ENCODE measurements at regions not wholly inside any gene's neighbourhood (a gene's known extent, or its start where the extent isn't known, plus 50 kb on each side); places are given as distances from the start of the nearest gene placed in this dataset.
"Not testable (repeated sequence)": the region's sequence is repeated elsewhere in the genome, so short reads cannot be mapped to it uniquely, and the experiment has no call there.

DNA sequence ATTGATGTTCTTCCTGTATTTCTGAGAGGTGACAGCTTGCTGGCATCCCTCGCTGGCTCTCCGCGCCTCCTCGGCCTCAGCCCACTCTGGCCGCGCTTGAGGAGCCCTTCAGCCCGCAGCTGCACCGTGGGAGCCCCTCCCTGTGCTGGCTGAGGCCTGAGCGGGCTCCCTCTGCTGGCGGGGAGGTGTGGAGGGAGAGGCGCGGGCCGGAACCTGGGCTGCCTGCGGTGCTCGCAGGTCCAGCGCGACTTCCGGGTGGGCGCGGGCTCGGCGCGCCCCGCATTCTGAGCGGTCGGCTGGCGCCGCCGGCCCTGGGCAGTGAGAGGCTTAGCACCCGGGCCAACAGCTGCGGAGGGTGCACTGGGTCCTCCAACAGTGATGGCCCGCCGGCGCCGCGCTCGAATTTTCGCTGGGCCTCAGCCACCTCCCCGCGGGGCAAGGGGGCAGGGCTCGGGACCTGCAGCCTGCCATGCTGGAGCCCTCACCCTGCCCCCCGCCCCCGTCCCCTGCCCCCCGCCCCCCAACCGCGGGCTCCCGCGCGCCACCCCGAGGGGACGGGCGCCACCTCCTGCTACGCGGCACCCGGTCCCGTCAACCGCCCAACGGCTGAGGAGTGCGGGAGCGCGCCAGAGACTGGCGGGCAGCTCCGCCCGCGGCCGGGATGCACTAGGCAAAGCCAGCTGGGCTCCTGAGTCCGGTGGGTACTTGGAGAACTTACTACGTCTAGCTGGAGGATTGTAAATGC, 1353.4 kb upstream of the CDH18 start:
- not testable (repeated sequence) for DNase-seq

- DNase-seq = not testable (repeated sequence)
These were observed 1352.2 kb upstream of the CDH18 start for GRCh38 chr5:21340233-21340632.

DNA sequence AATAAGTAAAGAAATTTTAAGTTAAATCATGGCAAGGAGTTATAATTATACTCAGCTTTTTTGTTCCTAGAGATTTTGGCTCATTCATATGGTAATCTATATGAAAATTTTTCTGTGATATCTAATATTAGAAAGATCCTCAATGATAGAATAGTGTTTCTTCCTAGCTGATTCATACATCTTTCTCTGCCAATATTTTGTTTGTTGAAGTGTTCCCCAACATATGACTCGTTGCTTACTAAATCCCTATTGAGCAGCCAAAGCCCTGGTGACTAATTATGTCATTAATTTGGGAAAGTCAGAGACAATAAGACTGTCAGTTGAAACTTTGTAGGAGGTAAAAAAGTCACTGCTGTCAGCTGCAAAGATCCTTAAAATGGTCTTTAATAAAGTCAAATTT, 1348.5 kb upstream of the CDH18 start:
- not testable (repeated sequence) for DNase-seq

DNA sequence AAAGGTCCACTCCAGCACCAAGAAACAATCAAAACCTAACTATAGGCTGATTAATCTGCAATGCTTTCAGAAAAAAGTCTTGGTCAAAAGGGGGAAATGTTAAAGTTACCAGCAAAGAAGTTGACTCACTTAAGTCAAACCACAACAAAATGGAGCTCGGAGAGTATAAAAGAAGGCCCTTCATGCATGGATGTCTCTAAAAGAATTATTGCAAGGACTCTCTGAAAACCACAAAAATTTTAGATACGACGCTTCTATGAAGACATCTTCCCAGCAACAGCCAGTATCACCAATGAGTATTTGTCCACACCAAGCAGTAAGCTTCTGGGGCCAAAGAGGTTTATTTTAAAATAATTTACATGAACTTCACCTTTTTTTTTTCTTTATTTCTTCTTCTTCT, 1327.4 kb upstream of the CDH18 start:
- DNase-seq = not testable (repeated sequence)

GRCh38 chr5:21301205-21301604, 1313.2 kb upstream of the CDH18 start:
- not testable (repeated sequence) for DNase-seq

GRCh38 chr5:21274361-21274760, 1286.4 kb upstream of the CDH18 start:
- DNase-seq = not testable (repeated sequence)

DNA sequence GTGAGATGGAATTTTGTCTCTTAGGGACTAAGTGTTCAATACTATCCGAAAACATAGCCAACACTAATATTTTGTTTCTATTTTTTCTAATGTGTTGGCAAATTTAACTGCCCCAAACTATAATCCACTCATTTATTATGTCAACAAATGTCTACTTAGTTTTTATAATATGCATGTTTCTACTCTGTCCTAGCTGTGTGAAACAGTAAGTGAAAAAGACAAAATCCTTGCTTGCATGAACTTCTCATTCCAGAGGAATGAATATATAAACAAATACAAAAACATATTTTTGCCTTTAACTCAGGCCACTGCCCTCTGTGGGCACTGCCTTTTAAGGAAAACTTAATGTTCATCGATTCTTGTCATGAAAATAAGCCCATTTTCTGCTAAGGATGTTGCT, 1275.4 kb upstream of the CDH18 start:
- DNase-seq = no peak

- no peak for DNase-seq
These were observed 1266.2 kb upstream of the CDH18 start for GRCh38 chr5:21254161-21254560.

- no peak for DNase-seq
These were observed 1257.0 kb upstream of the CDH18 start for GRCh38 chr5:21244982-21245381.

DNA sequence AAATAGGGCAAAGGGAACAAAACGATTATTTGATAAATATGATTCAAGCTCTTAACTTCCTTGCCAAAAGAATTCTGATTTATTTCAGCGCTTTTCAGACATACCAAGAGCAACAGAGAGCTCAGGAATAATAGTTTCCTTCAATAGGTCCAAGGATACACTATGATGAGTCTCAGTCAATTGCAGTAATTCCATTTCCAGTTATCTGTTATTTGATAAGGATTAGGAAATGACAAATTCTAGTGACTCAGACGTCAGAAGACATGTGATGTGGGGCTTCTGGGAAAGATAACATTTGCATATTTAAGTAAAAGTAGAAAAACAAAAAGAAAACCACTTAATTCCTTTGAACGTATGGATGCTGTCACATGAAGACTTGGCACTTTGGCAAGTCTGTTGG, 1250.8 kb upstream of the CDH18 start:
- no peak for DNase-seq

GRCh38 chr5:21237461-21237860, 1249.5 kb upstream of the CDH18 start:
- no peak for DNase-seq

GRCh38 chr5:21236971-21237427, 1249.0 kb upstream of the CDH18 start:
- DNase-seq = no peak

DNA sequence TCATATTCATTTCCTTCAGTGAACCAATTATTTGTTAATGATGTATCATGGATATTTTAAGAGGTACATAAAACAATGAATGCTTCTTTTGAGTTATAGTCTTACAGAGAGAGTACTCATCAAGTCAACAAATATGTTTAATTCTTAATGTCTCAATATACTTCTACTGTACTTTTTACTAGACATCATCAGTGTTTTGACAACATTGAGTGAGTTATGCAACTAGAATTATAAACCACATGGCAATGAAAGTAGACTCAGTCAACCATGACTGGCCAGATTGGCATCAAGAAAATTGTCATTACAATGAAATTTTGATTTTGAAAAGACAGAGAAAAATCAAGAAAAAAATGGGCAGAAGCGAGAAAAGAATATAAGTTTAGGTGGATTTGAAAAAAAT, 1248.1 kb upstream of the CDH18 start:
- DNase-seq = no peak

GRCh38 chr5:21225223-21226064, 1237.4 kb upstream of the CDH18 start:
- no peak for DNase-seq

- DNase-seq = no peak
These were observed 1233.6 kb upstream of the CDH18 start for GRCh38 chr5:21221616-21222015.

GRCh38 chr5:21219966-21220365, 1232.0 kb upstream of the CDH18 start:
- DNase-seq = no peak

DNA sequence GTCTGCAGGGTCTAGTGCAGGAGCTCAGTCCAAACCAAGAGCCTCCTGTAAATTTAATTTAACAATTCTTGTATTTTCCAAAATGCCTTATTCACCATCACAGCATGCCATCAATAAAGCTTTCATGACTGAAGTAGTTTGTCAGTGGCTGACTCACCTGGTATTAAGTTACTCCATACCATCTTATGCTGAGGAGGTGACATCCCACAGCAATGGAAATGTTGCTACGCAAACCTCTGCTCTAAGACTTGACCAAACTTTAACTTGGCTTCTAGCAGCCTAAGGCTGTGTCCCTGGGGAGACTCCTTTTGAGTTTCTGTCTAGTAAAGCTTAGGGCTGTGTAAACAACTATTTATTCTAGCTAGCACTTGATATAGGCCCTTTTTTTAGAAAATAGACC, 1231.3 kb upstream of the CDH18 start:
- no peak for DNase-seq

- DNase-seq = no peak
These were observed 1224.0 kb upstream of the CDH18 start for GRCh38 chr5:21212026-21212425.

DNA sequence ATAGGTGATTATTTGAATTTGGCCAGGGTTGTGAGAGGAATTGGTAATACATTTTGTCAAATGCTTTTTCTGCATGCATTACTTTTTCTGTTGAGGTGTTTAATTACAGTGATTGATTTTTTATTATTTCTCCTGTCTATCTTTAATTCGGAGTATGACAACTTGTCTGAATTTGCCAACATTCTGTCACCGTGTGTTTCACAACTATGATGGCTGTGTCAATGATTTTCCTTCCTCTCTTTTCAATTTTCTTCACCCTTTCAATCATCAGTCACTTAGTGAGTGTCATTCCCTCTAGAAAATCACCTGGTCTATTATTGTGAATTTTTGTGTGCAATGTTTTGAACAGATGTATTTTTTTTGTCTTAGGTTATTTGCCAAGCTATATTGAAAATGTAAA, 1221.4 kb upstream of the CDH18 start:
- no peak for DNase-seq

- DNase-seq = no peak
These were observed 1211.1 kb upstream of the CDH18 start for GRCh38 chr5:21199087-21199486.

DNA sequence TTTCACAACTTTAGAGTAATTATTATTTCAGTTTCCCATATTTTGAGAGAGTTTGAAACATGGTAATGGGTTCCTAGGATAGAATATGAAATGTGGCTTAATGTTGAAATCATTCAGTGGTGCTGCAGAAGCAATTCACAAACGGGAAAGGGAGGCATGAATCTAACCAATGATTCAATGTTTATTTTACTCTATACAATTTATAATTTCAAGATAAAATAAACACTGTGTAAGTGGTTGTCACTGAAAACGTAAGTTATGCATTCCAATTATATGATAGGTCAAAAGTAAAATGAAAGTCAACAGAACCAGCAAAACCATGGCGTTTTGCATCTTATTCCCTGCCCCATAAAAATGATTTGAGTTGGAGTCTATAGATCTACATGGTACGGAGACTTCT, 1207.1 kb upstream of the CDH18 start:
- no peak for DNase-seq

GRCh38 chr5:21185536-21185935, 1197.5 kb upstream of the CDH18 start:
- DNase-seq = no peak

DNA sequence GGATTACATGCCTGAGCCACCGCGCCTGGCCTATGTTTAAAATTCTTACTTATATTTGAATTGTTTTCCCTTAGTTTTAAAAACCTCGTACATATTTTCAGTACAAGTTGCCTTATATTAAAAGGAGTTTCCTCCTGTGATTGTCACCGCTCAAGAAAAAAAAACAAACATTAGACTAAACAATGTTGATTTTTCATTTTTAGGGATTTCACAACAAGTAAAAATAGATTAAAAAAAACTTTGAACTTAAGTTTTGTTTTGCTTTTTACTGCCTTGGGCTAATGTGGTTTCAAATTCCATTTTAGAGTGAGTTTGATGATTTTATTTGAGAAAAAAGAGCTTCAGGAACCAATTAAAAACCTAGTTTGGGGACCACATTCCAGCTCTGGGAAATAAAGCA, 1196.6 kb upstream of the CDH18 start:
- DNase-seq = no peak
